ENCODE measurements at regions not wholly inside any gene's neighbourhood (a gene's known extent, or its start where the extent isn't known, plus 50 kb on each side); places are given as distances from the start of the nearest gene placed in this dataset.

DNA sequence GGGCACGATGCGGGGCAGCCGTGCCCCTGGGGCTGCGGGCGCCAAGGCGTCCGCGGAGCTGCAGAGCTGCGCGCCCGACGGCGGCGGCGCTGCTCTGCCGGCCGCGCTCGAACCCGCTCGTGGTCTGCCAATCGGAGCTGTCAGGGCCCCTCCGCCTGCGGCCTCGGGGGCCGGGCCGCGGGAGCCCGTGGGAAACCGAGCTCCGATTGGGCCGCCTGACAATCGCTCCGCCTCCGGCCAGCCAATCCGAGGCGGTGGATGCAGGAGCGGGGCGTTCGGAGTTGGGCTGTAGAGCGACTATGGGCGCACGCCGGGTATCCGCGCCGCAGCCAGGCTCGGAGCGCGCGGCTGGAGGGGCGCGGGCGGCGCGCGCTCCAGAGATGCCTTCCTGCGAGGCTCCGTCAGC, 100.5 kb upstream of the SOD1 start:
- TF ChIP-seq, protein P1, sequence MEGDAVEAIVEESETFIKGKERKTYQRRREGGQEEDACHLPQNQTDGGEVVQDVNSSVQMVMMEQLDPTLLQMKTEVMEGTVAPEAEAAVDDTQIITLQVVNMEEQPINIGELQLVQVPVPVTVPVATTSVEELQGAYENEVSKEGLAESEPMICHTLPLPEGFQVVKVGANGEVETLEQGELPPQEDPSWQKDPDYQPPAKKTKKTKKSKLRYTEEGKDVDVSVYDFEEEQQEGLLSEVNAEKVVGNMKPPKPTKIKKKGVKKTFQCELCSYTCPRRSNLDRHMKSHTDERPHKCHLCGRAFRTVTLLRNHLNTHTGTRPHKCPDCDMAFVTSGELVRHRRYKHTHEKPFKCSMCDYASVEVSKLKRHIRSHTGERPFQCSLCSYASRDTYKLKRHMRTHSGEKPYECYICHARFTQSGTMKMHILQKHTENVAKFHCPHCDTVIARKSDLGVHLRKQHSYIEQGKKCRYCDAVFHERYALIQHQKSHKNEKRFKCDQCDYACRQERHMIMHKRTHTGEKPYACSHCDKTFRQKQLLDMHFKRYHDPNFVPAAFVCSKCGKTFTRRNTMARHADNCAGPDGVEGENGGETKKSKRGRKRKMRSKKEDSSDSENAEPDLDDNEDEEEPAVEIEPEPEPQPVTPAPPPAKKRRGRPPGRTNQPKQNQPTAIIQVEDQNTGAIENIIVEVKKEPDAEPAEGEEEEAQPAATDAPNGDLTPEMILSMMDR (IDR thresholded peaks at IDR 0.05) = no peak
- H3K4me3 ChIP-seq = peak overlapping the region; percentile 69
- 0 to 1% (median 0%) methylated on average over 37 to 59 of the region's 59 CpGs for WGBS, 3 donors
- DNase-seq = peak; percentile 86 to 87
- intact Hi-C loops (cut with DNase I) = no loop called here
- H3K27ac ChIP-seq = no peak overlapping the region
- H3K4me1 ChIP-seq = peaks cover 3% of the 10 kb centered on the region
- no peaks in the 10 kb centered on the region for H3K9me3 ChIP-seq
- peaks cover 0 to 56% (median 25%) of the 10 kb centered on the region in 3 donors for H3K27me3 ChIP-seq (ENCODE audit: insufficient read depth in 3 of 3, low read length in 2 of 3)
- H3K36me3 ChIP-seq (ENCODE audit: insufficient read depth in 1 of 2, low read depth in 1 of 2) = no peaks in the 10 kb centered on the region
- ATAC-seq = peak; percentile 85 to 94 (median 92)

DNA sequence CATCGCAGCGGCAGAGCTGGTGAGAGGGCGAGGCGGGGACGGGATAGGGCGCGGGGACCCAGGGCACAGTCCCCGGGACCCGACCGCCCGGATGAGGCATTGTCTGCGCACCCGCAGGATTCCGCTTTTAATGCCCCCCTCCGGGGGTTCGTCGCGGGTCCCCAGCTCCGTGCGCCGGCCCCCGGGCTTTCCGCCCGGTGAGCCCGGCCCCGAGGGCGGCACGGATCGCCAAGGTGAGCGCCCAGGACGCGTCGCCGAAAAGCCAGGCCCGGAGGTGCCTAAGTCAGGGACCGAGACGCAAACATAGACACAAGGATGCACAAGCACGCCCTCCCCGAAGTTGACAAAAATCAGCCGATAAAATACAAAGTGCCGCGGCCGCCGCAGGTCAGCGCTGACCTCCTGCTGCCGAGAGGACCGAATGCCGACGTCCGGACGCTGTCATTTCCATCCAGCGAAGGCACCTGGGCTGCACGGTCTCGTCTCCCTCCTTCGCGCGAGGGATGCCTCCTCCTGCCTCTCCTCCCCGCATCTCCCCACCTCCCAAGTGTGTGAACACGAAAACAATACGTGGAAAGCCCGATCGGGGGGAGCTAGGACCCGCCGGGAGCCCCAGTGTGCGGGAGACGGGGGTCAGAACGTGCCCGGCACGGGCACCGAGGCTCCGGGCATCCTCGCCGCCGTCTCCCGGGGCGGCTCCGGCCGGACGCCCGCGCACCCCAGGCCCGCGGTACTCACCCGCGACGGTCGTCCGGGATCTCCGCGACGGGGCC, 101.1 kb upstream of the SOD1 start:
- Histone ChIP-seq H3K9me3 (no peaks in the 10 kb centered on the region), H3K36me3 (ENCODE audit: insufficient read depth in 1 of 2, low read depth in 1 of 2) (no peaks in the 10 kb centered on the region), H3K4me1 (peaks cover 3% of the 10 kb centered on the region), H3K4me3 (peak overlapping the region; percentile 69), H3K27me3 (ENCODE audit: insufficient read depth in 3 of 3, low read length in 2 of 3) (peaks cover 0 to 56% (median 25%) of the 10 kb centered on the region in 3 donors), H3K27ac (no peak overlapping the region)
- 0 to 1% (median 0%) methylated on average over 77 to 90 of the region's 91 CpGs for WGBS, 3 donors
- peak in 1 of 2 donors; percentile 22 for DNase-seq
- no peak for ATAC-seq
- TF ChIP-seq, protein P1 (IDR thresholded peaks at IDR 0.05) = no peak
- intact Hi-C loops (cut with DNase I) = no loop called here

DNA sequence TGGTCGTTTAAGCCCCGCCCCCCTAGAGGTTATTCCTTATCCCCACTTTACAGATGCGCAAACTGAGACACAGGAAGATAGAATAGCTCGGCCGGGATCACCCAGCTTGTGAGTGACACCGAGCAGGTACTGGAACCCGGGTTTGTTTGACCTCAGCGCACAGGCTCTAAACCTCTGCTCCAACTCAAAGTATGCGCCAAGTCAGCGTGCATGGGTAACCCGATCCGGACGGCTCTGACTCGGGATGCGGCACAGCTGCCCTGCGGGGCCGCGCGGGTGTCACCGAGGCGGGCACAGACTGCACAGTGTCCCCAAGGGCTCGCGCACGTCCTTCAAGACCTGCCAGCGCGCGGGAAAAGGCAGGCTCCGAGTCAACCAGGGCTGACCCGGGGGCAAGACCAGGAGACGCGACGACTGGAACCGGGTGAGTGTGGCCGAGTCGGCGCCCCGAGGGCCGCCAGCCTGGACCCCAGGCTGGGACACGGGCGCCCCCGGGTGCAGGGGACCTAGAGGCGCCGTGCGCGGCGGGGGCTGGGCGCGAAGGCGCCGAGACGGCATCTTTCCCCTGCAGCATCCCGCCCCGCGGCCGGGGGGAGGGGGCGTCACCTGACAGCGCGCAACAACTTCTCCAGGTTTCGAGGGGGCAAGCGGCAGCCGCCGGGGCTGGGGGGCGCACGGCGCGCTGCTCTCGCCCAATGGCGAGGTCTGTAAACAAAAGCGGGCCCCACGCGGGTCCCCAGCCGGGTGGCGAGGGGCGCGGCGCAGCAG, 101.9 kb upstream of the SOD1 start:
- intact Hi-C loops (cut with DNase I) = no loop called here
- no peak for DNase-seq
- no peaks in the 10 kb centered on the region for H3K9me3 ChIP-seq
- 3 to 5% (median 5%) methylated on average over 53 to 76 of the region's 76 CpGs for WGBS, 3 donors
- H3K27ac ChIP-seq = no peak overlapping the region
- H3K36me3 ChIP-seq (ENCODE audit: insufficient read depth in 1 of 2, low read depth in 1 of 2) = no peaks in the 10 kb centered on the region
- H3K27me3 ChIP-seq (ENCODE audit: insufficient read depth in 3 of 3, low read length in 2 of 3) = peaks cover 0 to 56% (median 25%) of the 10 kb centered on the region in 3 donors
- peaks cover 3% of the 10 kb centered on the region for H3K4me1 ChIP-seq
- TF ChIP-seq, protein P1 (IDR thresholded peaks at IDR 0.05) = no peak
- H3K4me3 ChIP-seq = peak overlapping the region; percentile 69
- ATAC-seq = no peak

DNA sequence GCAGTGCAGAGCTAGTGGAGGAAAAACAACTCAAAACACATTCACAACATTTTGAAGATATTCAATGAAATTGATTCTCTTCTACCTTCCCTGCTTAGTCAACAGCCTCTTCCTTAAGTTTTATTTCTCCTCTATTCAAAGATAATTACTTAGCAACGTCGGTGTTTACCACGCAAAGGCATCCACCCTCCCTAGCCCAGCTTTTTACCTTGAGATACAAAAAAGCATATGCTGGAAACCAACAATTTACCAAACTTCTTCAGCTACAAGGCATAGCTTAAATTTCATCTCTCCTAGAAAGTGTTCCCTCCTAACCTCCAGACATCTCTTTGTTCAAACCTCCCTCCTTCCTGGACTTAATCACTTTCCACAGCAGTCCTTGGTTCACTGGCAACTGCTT, 102.8 kb upstream of the SOD1 start:
- Histone ChIP-seq H3K36me3 (ENCODE audit: insufficient read depth in 1 of 2, low read depth in 1 of 2) (no peaks in the 10 kb centered on the region), H3K9me3 (no peaks in the 10 kb centered on the region), H3K27ac (no peak overlapping the region), H3K4me3 (no peak overlapping the region), H3K27me3 (ENCODE audit: insufficient read depth in 3 of 3, low read length in 2 of 3) (peaks cover 0 to 56% (median 23%) of the 10 kb centered on the region in 3 donors), H3K4me1 (peaks cover 3% of the 10 kb centered on the region)
- 83 to 93% (median 85%) methylated on average over 3 of the region's 3 CpGs for WGBS, 3 donors
- intact Hi-C loops (cut with DNase I) = no loop called here
- DNase-seq (no peak), ATAC-seq (no peak)
- TF ChIP-seq, protein P1 (IDR thresholded peaks at IDR 0.05) = no peak
